HepG2 (cell line): ENCODE measurements at regions not wholly inside any gene's neighbourhood (a gene's known extent, or its start where the extent isn't known, plus 50 kb on each side); places are given as distances from the start of the nearest gene placed in this dataset.

Source experiments
- ATAC-seq: fragments of 200-7000 bp; cut with Tn5 transposase; 3 replicates; pipeline ENCODE4 v1.9.1; 2020; ENCODE audit warnings: mild to moderate bottlenecking, moderate library complexity
- BruUV-seq: library from RNA; stranded (reverse); fragments of 400-500 nt; replicated peaks from 2 replicates; lab custom pipeline; 2021; lab: Mats Ljungman, UMichigan
- CTCF ChIA-PET: fragments of 300-600 bp; formaldehyde crosslinking; extraction: SDS; loops from one replicate; lab custom pipeline; 2021; ENCODE audit warnings: low total read pairs, inconsistent platforms, low intra/inter-chr PET ratio; lab: Yijun Ruan, JAX
- POLR2A ChIA-PET: fragments of 350-600 bp; sonication (Branson Sonifier 250); formaldehyde crosslinking; loops from one replicate; lab custom pipeline; 2020; ENCODE audit warnings: antibody characterized with exemption, inconsistent platforms; lab: Yijun Ruan, JAX
- DNase-seq: peaks from one replicate; pipeline ENCODE4 v3.0.0-alpha.2; 2015; ENCODE audit warnings: low spot score
- FAIRE-seq: peaks from 3 replicates; lab custom pipeline; 2011; peaks lifted over from hg19 to GRCh38; lab: Jason Lieb, UNC
- H2AFZ ChIP-seq: one replicate; pipeline ENCODE4 v1.6.1; 2011; ENCODE audit warnings: low read length, inconsistent platforms
- H3K27ac ChIP-seq: fragments of 300-600 bp; 3 replicates; pipeline ENCODE4 v1.8.0; 2011; ENCODE audit warnings: mixed run types, mild to moderate bottlenecking, mixed read lengths, low read length, inconsistent platforms; ENCODE audit not compliant: insufficient read depth; ENCODE audit errors: extremely low read length
- H3K27me3 ChIP-seq, 2 experiments: fragments of 200-600 bp in 1 of 2; 2 replicates in 1 of 2; 3 replicates in 1 of 2; pipeline versions ENCODE4 v1.6.0 to v1.8.0; 2011; ENCODE audit warnings: low read length in 2 of 2, mild to moderate bottlenecking in 2 of 2, moderate library complexity in 2 of 2, inconsistent platforms in 1 of 2; ENCODE audit not compliant: insufficient read depth in 2 of 2, control insufficient read depth in 1 of 2
- H3K36me3 ChIP-seq, 2 experiments: fragments of 200-600 bp in 1 of 2; replicated peaks in 1 of 2; 2 replicates in 1 of 2; 3 replicates in 1 of 2; pipeline versions ENCODE4 v1.5.1 to v1.8.0; 2011; ENCODE audit warnings: low read length in 2 of 2, inconsistent platforms in 1 of 2; ENCODE audit not compliant: insufficient read depth in 2 of 2, control insufficient read depth in 1 of 2
- H3K4me1 ChIP-seq: 2 replicates; pipeline ENCODE4 v1.5.1; 2012; ENCODE audit warnings: low read length, inconsistent platforms; ENCODE audit not compliant: insufficient read depth
- H3K4me2 ChIP-seq: 2 replicates; pipeline ENCODE4 v1.6.0; 2011; ENCODE audit warnings: low read depth, low read length, inconsistent platforms
- H3K4me3 ChIP-seq, 3 experiments: fragments of 200-600 bp in 1 of 3; sonication (generic), shearing (Covaris generic) in 1 of 3; replicated peaks in 1 of 3; 2 replicates each; pipeline ENCODE4 v1.5.1; 2011 to 2016; ENCODE audit warnings: low read length in 3 of 3, inconsistent platforms in 2 of 3, low read depth in 2 of 3, mild to moderate bottlenecking in 2 of 3, control low read depth in 1 of 3, mixed read lengths in 1 of 3; ENCODE audit not compliant: insufficient read depth in 1 of 3
- H3K79me2 ChIP-seq: one replicate; pipeline ENCODE4 v1.6.1; 2011; ENCODE audit warnings: low read length, inconsistent platforms; ENCODE audit not compliant: insufficient read depth
- H3K9ac ChIP-seq: 2 replicates; pipeline ENCODE4 v1.6.0; 2011; ENCODE audit warnings: mild to moderate bottlenecking, low read depth, low read length, inconsistent platforms; ENCODE audit not compliant: insufficient read depth
- H3K9me3 ChIP-seq: 2 replicates; pipeline ENCODE4 v1.5.1; 2012; ENCODE audit warnings: mild to moderate bottlenecking, low read length
- H4K20me1 ChIP-seq: 2 replicates; pipeline ENCODE4 v1.6.0; 2011; ENCODE audit warnings: inconsistent platforms, mild to moderate bottlenecking, low read length, moderate library complexity; ENCODE audit not compliant: insufficient read depth
- AKNA ChIP-seq: sonication (generic); formaldehyde crosslinking; IDR thresholded peaks from 2 replicates; pipeline ENCODE4 v1.4.0; 2020; ENCODE audit warnings: missing genetic modification reagents, borderline replicate concordance
- CENPX ChIP-seq: sonication (generic); formaldehyde crosslinking; IDR thresholded peaks from 2 replicates; pipeline ENCODE4 v1.9.0; 2021; ENCODE audit warnings: mild to moderate bottlenecking, missing genetic modification reagents, moderate library complexity
- FOXK2 ChIP-seq: fragments of 450-650 bp; IDR thresholded peaks from 2 replicates; pipeline ENCODE4 v1.6.1; 2016
- HNRNPK ChIP-seq: fragments of 200-400 bp; formaldehyde crosslinking; IDR thresholded peaks from 2 replicates; pipeline ENCODE4 v1.6.1; 2018; ENCODE audit warnings: low read length, low read depth, moderate library complexity, mild to moderate bottlenecking; ENCODE audit not compliant: poor library complexity, severe bottlenecking
- MLLT10 ChIP-seq: sonication (generic); formaldehyde crosslinking; IDR thresholded peaks from 2 replicates; pipeline ENCODE4 v1.4.0; 2020; ENCODE audit warnings: missing genetic modification reagents
- NFIB ChIP-seq: sonication (generic); formaldehyde crosslinking; IDR thresholded peaks from 2 replicates; pipeline ENCODE4 v1.9.0; 2021; ENCODE audit warnings: missing genetic modification reagents, mild to moderate bottlenecking, borderline replicate concordance
- RCOR2 ChIP-seq: IDR thresholded peaks from 2 replicates; pipeline ENCODE4 v1.6.1; 2016; ENCODE audit warnings: missing biosample characterization, missing genetic modification reagents
- ZFP1 ChIP-seq: IDR thresholded peaks from 2 replicates; pipeline ENCODE4 v1.6.1; 2016
- ZFP36 ChIP-seq: fragments of 150-350 bp; IDR thresholded peaks from 2 replicates; pipeline ENCODE4 v1.6.1; 2018; ENCODE audit warnings: borderline replicate concordance, low read length, low read depth; ENCODE audit not compliant: partially characterized antibody
- WGBS: methylation state at CpG from one replicate; pipeline ENCODE4 v1.1.6; 2017; ENCODE audit warnings: low lambda C conversion rate; 5-methylcytosine and 5-hydroxymethylcytosine counted together
- in situ Hi-C: cut with HindIII; loops from 2 replicates; pipeline ENCODE4 v1.10.0; 2017; ENCODE audit warnings: low pct_unique_long_range_greater_than_20kb; ENCODE audit not compliant: extremely low pct_ligation_motif_present
- intact Hi-C: fragments of 100-400 bp; cut with micrococcal nuclease; formaldehyde crosslinking; loops from one replicate; pipeline ENCODE4 v1.10.0; 2022; ENCODE audit not compliant: unreplicated experiment
- TF ChIP-seq, protein P1 (sequence below): sonication (generic); formaldehyde crosslinking; IDR thresholded peaks from 2 replicates; pipeline ENCODE4 v1.5.0; 2020; ENCODE audit warnings: missing genetic modification reagents, mild to moderate bottlenecking, borderline replicate concordance
- TF ChIP-seq, protein P2 (sequence below): sonication (generic); formaldehyde crosslinking; IDR thresholded peaks from 2 replicates; pipeline ENCODE4 v1.5.0; 2020; ENCODE audit warnings: missing genetic modification reagents
- TF ChIP-seq, protein P3 (sequence below): IDR thresholded peaks from 2 replicates; pipeline ENCODE4 v1.6.1; 2016; ENCODE audit warnings: missing genetic modification reagents, missing compliant biosample characterization
- TF ChIP-seq, protein P4 (sequence below): sonication (generic); formaldehyde crosslinking; IDR thresholded peaks from 2 replicates; pipeline ENCODE4 v1.4.0; 2020; ENCODE audit warnings: mild to moderate bottlenecking, missing genetic modification reagents
- TF ChIP-seq, protein P5 (sequence below): sonication (generic); formaldehyde crosslinking; IDR thresholded peaks from 2 replicates; pipeline ENCODE4 v1.5.1; 2020; ENCODE audit warnings: missing genetic modification reagents, mild to moderate bottlenecking, borderline replicate concordance

DNA sequence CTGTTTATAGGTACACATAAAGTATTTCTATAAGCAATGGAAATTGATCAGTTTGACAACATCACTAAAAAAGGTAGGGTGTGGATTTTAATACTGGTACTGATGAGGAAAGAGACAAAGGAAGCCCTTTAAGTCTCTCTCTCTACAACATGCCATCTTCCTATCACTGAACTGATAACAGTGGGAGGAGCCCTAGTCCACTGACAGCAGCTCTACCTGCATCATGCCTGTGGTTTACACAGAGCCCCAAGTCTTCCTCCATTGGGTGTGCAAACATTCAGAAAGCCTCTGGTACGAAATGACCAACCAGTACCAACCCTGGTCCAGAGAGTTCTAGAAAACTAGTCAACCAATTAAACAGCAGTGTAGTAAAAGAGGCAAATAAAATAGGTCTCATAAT is 53.4 kb downstream of the KLF12 start:
- BruUV-seq = no TSS peak
- in situ Hi-C loops = no loop called here
- FAIRE-seq = no peak
- no peak for TF ChIP-seq AKNA
- TF ChIP-seq, protein P1, sequence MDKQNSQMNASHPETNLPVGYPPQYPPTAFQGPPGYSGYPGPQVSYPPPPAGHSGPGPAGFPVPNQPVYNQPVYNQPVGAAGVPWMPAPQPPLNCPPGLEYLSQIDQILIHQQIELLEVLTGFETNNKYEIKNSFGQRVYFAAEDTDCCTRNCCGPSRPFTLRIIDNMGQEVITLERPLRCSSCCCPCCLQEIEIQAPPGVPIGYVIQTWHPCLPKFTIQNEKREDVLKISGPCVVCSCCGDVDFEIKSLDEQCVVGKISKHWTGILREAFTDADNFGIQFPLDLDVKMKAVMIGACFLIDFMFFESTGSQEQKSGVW = no peak
- TF ChIP-seq, protein P2, sequence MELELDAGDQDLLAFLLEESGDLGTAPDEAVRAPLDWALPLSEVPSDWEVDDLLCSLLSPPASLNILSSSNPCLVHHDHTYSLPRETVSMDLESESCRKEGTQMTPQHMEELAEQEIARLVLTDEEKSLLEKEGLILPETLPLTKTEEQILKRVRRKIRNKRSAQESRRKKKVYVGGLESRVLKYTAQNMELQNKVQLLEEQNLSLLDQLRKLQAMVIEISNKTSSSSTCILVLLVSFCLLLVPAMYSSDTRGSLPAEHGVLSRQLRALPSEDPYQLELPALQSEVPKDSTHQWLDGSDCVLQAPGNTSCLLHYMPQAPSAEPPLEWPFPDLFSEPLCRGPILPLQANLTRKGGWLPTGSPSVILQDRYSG = no peak
- TF ChIP-seq, protein P3, sequence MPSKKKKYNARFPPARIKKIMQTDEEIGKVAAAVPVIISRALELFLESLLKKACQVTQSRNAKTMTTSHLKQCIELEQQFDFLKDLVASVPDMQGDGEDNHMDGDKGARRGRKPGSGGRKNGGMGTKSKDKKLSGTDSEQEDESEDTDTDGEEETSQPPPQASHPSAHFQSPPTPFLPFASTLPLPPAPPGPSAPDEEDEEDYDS (CRISPR knock-in tag) = no peak
- no peak for TF ChIP-seq MLLT10 (CRISPR knock-in tag)
- TF ChIP-seq, protein P4, sequence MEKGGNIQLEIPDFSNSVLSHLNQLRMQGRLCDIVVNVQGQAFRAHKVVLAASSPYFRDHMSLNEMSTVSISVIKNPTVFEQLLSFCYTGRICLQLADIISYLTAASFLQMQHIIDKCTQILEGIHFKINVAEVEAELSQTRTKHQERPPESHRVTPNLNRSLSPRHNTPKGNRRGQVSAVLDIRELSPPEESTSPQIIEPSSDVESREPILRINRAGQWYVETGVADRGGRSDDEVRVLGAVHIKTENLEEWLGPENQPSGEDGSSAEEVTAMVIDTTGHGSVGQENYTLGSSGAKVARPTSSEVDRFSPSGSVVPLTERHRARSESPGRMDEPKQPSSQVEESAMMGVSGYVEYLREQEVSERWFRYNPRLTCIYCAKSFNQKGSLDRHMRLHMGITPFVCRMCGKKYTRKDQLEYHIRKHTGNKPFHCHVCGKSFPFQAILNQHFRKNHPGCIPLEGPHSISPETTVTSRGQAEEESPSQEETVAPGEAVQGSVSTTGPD (CRISPR knock-in tag) = no peak
- TF ChIP-seq CENPX (CRISPR knock-in tag) = no peak
- TF ChIP-seq ZFP1 (CRISPR knock-in tag) = no peak
- TF ChIP-seq, protein P5, sequence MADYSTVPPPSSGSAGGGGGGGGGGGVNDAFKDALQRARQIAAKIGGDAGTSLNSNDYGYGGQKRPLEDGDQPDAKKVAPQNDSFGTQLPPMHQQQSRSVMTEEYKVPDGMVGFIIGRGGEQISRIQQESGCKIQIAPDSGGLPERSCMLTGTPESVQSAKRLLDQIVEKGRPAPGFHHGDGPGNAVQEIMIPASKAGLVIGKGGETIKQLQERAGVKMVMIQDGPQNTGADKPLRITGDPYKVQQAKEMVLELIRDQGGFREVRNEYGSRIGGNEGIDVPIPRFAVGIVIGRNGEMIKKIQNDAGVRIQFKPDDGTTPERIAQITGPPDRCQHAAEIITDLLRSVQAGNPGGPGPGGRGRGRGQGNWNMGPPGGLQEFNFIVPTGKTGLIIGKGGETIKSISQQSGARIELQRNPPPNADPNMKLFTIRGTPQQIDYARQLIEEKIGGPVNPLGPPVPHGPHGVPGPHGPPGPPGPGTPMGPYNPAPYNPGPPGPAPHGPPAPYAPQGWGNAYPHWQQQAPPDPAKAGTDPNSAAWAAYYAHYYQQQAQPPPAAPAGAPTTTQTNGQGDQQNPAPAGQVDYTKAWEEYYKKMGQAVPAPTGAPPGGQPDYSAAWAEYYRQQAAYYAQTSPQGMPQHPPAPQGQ = no peak
- no peak for TF ChIP-seq NFIB (CRISPR knock-in tag)
- TF ChIP-seq FOXK2 = no peak
- TF ChIP-seq RCOR2 (CRISPR knock-in tag) = no peak
- TF ChIP-seq ZFP36 = no peak
- no peak for TF ChIP-seq HNRNPK

More for the DNA sequence above, 53.4 kb downstream of the KLF12 start:
- Histone ChIP-seq H3K4me3 (no peak overlapping the region), H3K9ac (no peak overlapping the region), H3K4me2 (no peak overlapping the region), H3K27ac (no peak overlapping the region), H3K9me3 (no peaks in the 10 kb centered on the region), H3K79me2 (no peaks in the 10 kb centered on the region), H3K36me3 (no peaks in the 10 kb centered on the region), H3K27me3 (no peaks in the 10 kb centered on the region), H4K20me1 (no peaks in the 10 kb centered on the region), H3K4me1 (peaks cover 45% of the 10 kb centered on the region), H2AFZ (no peak overlapping the region)
- WGBS = 56% methylated on average over 1 of the region's 1 CpG
- intact Hi-C loops = loop anchor here (10.0 kb wide), 1 partner anchor 56 kb away; no protein-coding TSS in a partner anchor
- CTCF ChIA-PET = no interaction called here
- no peak for ATAC-seq
- no peak for DNase-seq
- POLR2A ChIA-PET = no interaction called here
